NT2/D1 (cell line): ENCODE measurements at regions not wholly inside any gene's neighbourhood (a gene's known extent, or its start where the extent isn't known, plus 50 kb on each side); places are given as distances from the start of the nearest gene placed in this dataset.
A peak's percentile ranks its signal among the peaks of the same experiment; 100 is the strongest.

Experiments used
- DNase-seq: peaks from one replicate; pipeline ENCODE4 v3.0.0-alpha.2; 2011; ENCODE audit warnings: low read depth, low spot score
- H3K27me3 ChIP-seq: 2 replicates; pipeline ENCODE4 v1.6.0; 2011; ENCODE audit warnings: mild to moderate bottlenecking; ENCODE audit not compliant: insufficient read length, insufficient read depth
- H3K36me3 ChIP-seq: 2 replicates; pipeline ENCODE4 v1.6.1; 2011; ENCODE audit warnings: mild to moderate bottlenecking, low read length, mixed read lengths; ENCODE audit not compliant: insufficient read depth, insufficient read length
- H3K4me1 ChIP-seq: 2 replicates; pipeline ENCODE4 v1.5.1; 2011; ENCODE audit not compliant: insufficient read depth, insufficient read length
- H3K4me3 ChIP-seq: 2 replicates; pipeline ENCODE4 v1.5.1; 2011; ENCODE audit warnings: low read depth; ENCODE audit not compliant: insufficient read length
- H3K9ac ChIP-seq: 2 replicates; pipeline ENCODE4 v1.6.0; 2011; ENCODE audit warnings: low read depth; ENCODE audit not compliant: insufficient read length
- H3K9me3 ChIP-seq: 2 replicates; pipeline ENCODE4 v1.5.1; 2011; ENCODE audit warnings: mild to moderate bottlenecking, low read length; ENCODE audit not compliant: insufficient read depth
- SUZ12 ChIP-seq: IDR thresholded peaks from 2 replicates; pipeline ENCODE4 v1.6.1; 2011; ENCODE audit not compliant: insufficient read length, insufficient read depth; ENCODE audit errors: extremely low read depth
- YY1 ChIP-seq: IDR thresholded peaks from 2 replicates; pipeline ENCODE4 v1.6.1; 2011; ENCODE audit not compliant: insufficient read length, insufficient read depth
- ZNF274 ChIP-seq: IDR thresholded peaks from 2 replicates; pipeline ENCODE4 v1.6.1; 2011; ENCODE audit warnings: mild to moderate bottlenecking, low read depth, low read length

GRCh38 chr10:129274748-129275474, 192.1 kb upstream of the MGMT start:
- H3K4me1 ChIP-seq, result no peaks in the 10 kb centered on the region
- no peak overlapping the region for H3K9ac ChIP-seq
- no peak overlapping the region for H3K4me3 ChIP-seq
- H3K36me3 ChIP-seq, result no peaks in the 10 kb centered on the region
- DNase-seq, result peak; percentile 15
- no peaks in the 10 kb centered on the region for H3K27me3 ChIP-seq
- TF ChIP-seq YY1, result no peak
- TF ChIP-seq ZNF274, result no peak
- no peak for TF ChIP-seq SUZ12
- H3K9me3 ChIP-seq, result no peaks in the 10 kb centered on the region

- DNase-seq, result no peak
- no peak overlapping the region for H3K4me3 ChIP-seq
- no peaks in the 10 kb centered on the region for H3K9me3 ChIP-seq
- no peak overlapping the region for H3K9ac ChIP-seq
- H3K36me3 ChIP-seq, result no peaks in the 10 kb centered on the region
- TF ChIP-seq YY1, result no peak
- no peak for TF ChIP-seq ZNF274
- H3K4me1 ChIP-seq, result no peaks in the 10 kb centered on the region
- H3K27me3 ChIP-seq, result no peaks in the 10 kb centered on the region
Measured at GRCh38 chr10:129275886-129276285, 191.2 kb upstream of the MGMT start.

GRCh38 chr10:129277084-129277483, 190.0 kb upstream of the MGMT start:
- H3K9ac ChIP-seq, result no peak overlapping the region
- H3K36me3 ChIP-seq, result no peaks in the 10 kb centered on the region
- H3K4me1 ChIP-seq, result no peaks in the 10 kb centered on the region
- TF ChIP-seq SUZ12 (no peak), YY1 (no peak), ZNF274 (no peak)
- H3K9me3 ChIP-seq, result peaks cover 5% of the 10 kb centered on the region; the same call in 1 of the 2 replicates
- no peak overlapping the region for H3K4me3 ChIP-seq
- DNase-seq, result no peak
- no peaks in the 10 kb centered on the region for H3K27me3 ChIP-seq

GRCh38 chr10:129277841-129278240, 189.2 kb upstream of the MGMT start:
- H3K9me3 ChIP-seq, result peaks cover 5% of the 10 kb centered on the region; the same call in 1 of the 2 replicates
- H3K4me1 ChIP-seq, result no peaks in the 10 kb centered on the region
- H3K9ac ChIP-seq, result no peak overlapping the region
- no peak overlapping the region for H3K4me3 ChIP-seq
- no peaks in the 10 kb centered on the region for H3K36me3 ChIP-seq
- no peaks in the 10 kb centered on the region for H3K27me3 ChIP-seq
- DNase-seq, result no peak
- no peak for TF ChIP-seq YY1
- no peak for TF ChIP-seq ZNF274

- Histone ChIP-seq H3K4me3 (no peak overlapping the region), H3K9ac (no peak overlapping the region), H3K36me3 (no peaks in the 10 kb centered on the region), H3K27me3 (no peaks in the 10 kb centered on the region), H3K9me3 (peaks cover 5% of the 10 kb centered on the region; the same call in 1 of the 2 replicates), H3K4me1 (no peaks in the 10 kb centered on the region)
- DNase-seq, result no peak
- no peak for TF ChIP-seq ZNF274
- TF ChIP-seq SUZ12, result no peak
- no peak for TF ChIP-seq YY1
Measured at GRCh38 chr10:129278686-129279085, 188.4 kb upstream of the MGMT start.

GRCh38 chr10:129279446-129280154, 187.4 kb upstream of the MGMT start:
- Histone ChIP-seq H3K4me1 (no peaks in the 10 kb centered on the region), H3K27me3 (no peaks in the 10 kb centered on the region), H3K36me3 (no peaks in the 10 kb centered on the region), H3K9me3 (peaks cover 5% of the 10 kb centered on the region; the same call in 1 of the 2 replicates), H3K9ac (no peak overlapping the region), H3K4me3 (no peak overlapping the region)
- TF ChIP-seq YY1 (no peak), ZNF274 (no peak), SUZ12 (no peak)
- no peak for DNase-seq

GRCh38 chr10:129280155-129280502, 186.9 kb upstream of the MGMT start:
- Histone ChIP-seq H3K36me3 (no peaks in the 10 kb centered on the region), H3K4me1 (no peaks in the 10 kb centered on the region), H3K27me3 (no peaks in the 10 kb centered on the region), H3K9me3 (peaks cover 5% of the 10 kb centered on the region; the same call in 1 of the 2 replicates), H3K4me3 (no peak overlapping the region), H3K9ac (no peak overlapping the region)
- TF ChIP-seq YY1 (no peak), ZNF274 (no peak), SUZ12 (no peak)
- DNase-seq, result no peak
